ENCODE measurements at regions not wholly inside any gene's neighbourhood (a gene's known extent, or its start where the extent isn't known, plus 50 kb on each side); places are given as distances from the start of the nearest gene placed in this dataset.

DNA sequence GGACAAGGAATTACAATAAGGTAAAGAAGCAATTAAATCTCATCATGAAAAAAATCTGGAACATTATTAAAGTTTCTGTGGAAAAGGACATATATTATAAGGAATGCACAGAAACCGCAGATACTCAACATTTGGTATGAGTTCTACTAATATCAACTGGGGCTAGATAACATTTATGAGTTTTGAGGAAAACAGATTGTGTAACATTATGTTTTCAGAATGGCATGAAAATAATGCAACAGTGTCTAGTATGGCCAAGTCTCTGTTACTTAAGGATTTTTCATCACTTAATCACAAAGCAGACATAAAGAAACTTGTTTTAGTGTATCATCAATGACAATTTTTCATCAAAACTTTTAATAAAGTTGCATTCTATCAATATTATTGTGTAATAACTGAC, 785.0 kb downstream of the GLUD2 start:
- TF ChIP-seq, protein P1, sequence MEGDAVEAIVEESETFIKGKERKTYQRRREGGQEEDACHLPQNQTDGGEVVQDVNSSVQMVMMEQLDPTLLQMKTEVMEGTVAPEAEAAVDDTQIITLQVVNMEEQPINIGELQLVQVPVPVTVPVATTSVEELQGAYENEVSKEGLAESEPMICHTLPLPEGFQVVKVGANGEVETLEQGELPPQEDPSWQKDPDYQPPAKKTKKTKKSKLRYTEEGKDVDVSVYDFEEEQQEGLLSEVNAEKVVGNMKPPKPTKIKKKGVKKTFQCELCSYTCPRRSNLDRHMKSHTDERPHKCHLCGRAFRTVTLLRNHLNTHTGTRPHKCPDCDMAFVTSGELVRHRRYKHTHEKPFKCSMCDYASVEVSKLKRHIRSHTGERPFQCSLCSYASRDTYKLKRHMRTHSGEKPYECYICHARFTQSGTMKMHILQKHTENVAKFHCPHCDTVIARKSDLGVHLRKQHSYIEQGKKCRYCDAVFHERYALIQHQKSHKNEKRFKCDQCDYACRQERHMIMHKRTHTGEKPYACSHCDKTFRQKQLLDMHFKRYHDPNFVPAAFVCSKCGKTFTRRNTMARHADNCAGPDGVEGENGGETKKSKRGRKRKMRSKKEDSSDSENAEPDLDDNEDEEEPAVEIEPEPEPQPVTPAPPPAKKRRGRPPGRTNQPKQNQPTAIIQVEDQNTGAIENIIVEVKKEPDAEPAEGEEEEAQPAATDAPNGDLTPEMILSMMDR (IDR thresholded peaks at IDR 0.05; ENCODE audit: low read depth, low read length): no peak
- no peak for TF ChIP-seq EZH2phosphoT487 (IDR thresholded peaks at IDR 0.05; ENCODE audit: low read depth)
